ENCODE measurements at regions not wholly inside any gene's neighbourhood (a gene's known extent, or its start where the extent isn't known, plus 50 kb on each side); places are given as distances from the start of the nearest gene placed in this dataset.
"Not testable (repeated sequence)": the region's sequence is repeated elsewhere in the genome, so short reads cannot be mapped to it uniquely, and the experiment has no call there.

GRCh38 chr6:2611092-2611491, 139.6 kb downstream of the MYLK4 start:
- no peak for DNase-seq

DNA sequence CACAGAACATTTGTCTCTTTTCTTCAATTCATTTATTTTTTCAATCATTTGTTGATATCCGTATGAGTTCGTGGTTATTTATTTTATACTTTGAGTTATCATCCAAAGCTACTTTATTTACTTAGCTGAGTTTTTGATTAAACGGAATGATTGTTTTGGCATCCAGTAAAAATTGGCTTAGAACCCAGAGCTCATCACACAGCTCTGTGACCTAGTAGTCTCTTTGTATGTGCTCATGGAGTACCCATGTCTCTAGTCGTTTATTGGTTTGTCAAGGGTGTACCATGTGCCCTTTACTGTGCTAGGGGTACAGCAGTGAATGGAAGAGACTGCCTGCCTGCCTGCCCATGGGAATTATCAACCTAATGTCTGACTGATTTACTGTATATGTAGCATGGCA, 142.2 kb downstream of the MYLK4 start:
- no peak for DNase-seq

DNA sequence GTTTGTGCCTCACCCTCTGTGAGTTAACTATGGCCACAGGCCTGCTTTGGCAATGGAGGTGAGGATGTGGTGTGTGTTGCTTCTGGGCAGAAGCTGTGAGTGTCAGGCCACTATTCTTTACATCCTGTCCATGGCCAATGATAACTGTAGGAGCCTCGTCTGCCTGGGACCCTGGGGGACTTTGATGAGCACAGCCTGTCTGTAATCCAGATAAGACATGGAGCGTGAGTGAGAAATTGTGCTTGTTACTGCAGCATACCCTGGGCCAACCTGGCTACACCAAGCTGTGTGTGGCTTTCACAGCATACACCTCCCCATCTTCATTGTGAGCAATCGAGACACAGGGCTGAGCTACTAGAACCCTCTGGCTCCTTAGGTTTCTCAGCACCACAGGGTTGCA, 150.4 kb downstream of the MYLK4 start:
- no peak for DNase-seq

- no peak for DNase-seq
Measured at GRCh38 chr6:2599817-2600216, 150.9 kb downstream of the MYLK4 start.

DNA sequence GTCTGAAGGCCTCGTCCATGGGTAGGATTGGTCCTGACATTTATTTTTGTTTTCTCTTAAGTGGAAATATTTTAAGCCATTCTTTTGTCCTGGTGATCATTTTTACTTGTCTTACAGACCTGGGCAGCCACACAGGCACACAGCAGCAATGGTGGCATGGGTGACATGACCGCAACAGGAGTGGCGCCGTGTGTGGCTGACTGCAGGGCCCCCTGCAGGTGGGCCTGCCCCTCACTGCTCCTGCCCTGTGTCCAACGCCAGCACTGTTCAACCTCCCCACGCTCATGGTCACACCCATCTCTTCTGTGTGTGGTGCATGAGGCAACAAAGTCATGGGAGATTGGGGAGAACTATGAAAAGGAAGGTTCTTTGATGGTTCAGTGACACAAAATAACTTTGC, 151.9 kb downstream of the MYLK4 start:
- DNase-seq: no peak

- no peak for DNase-seq
Measured at GRCh38 chr6:2597991-2598390, 152.7 kb downstream of the MYLK4 start.

DNA sequence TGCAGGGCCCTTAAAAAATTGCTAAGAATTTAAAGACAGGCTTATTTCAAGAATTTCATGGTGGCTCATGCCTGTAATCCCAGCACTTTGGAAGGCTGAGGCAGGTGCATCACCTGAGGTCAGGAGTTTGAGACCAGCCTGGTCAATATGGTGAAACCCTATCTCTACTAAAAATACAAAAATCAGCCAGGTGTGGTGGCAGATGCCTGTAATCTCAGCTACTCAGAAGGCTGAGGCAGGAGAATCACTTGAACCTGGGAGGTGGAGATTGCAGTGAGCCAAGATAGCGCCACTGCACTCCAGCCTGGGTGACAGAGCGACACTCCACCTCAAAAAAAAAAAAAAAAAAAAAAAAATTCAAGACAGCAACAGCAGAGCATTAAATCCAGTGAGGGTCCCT, 153.3 kb downstream of the MYLK4 start:
- DNase-seq: not testable (repeated sequence)

GRCh38 chr6:2596222-2596621, 154.5 kb downstream of the MYLK4 start:
- no peak for DNase-seq

GRCh38 chr6:2594868-2595267, 155.9 kb downstream of the MYLK4 start:
- no peak for DNase-seq

- no peak for DNase-seq
Measured at GRCh38 chr6:2593167-2593566, 157.6 kb downstream of the MYLK4 start.

- no peak for DNase-seq
Measured at GRCh38 chr6:2589171-2589661, 161.5 kb downstream of the MYLK4 start.

DNA sequence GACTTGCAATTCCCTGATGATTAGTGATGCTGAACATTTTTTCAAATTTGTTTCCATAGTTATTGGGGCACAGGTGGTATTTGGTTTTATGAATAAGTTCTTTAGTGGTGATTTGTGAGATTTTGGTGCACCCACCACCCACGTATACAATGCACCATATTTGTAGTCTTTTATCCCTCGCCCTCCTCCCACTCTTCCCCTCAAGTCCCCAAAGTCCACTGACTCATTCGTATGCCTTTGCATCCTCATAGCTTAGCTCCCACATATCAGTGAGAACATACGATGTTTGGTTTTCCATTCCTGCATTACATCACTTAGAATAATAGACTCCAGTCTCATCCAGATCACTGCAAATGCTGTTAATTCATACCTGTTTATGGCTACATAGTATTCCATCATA, 167.3 kb downstream of the MYLK4 start:
- no peak for DNase-seq

DNA sequence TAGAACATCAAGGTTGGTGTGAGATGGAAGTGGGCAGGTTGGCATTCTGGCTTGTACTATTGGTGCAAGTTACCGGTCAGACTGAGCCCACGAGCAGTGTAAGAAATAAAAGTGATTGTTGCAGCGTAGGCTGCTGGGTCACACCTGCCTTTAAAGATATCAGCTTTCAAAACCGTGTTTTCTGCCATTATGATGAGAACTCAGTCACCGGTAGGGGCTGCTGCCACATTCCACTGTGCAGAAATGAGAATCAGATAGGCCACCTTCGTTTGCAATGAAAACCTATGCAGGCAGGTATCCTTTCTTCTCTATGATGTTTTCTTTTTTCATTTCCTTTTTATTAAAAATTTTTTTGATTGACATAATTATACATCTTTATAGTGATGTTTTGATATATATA, 168.5 kb downstream of the MYLK4 start:
- DNase-seq: no peak

DNA sequence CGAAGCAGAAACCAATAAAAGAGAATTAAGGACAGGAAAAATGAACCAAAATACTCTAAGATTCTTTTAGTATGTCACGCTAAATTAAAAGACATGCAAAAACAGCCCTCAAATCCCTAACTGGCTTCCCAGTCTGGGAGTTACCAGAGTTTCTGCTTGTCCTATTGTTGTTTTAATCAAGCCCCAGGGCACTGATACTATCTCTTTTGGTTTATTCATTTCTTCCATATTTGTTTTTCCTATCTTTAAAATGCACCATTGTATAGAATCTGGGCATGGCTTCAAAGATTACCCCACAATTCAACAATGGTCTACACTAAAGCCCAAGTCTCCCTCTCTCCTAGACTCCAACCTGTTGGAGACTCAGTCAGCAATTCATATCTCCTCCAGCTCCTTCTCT, 169.1 kb downstream of the MYLK4 start:
- no peak for DNase-seq

DNA sequence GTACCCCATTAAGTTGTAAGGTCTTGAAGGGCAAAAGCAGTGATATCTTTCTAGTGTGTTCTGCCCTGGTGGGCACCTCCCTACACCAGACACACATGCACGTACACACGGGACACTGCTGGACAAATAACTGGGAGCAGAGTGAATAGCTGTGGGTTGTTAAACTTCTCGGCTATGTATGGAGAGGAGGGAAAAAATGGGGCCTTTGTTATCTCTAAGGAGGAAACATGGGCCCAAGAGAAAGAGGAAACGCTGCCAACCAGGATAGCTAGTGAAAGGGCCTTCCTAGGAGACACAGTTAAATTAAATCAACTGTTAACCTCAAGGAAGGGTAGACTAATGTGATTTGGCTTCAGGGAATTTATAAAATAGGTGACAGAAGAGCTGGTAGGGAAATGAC, 169.7 kb downstream of the MYLK4 start:
- no peak for DNase-seq

DNA sequence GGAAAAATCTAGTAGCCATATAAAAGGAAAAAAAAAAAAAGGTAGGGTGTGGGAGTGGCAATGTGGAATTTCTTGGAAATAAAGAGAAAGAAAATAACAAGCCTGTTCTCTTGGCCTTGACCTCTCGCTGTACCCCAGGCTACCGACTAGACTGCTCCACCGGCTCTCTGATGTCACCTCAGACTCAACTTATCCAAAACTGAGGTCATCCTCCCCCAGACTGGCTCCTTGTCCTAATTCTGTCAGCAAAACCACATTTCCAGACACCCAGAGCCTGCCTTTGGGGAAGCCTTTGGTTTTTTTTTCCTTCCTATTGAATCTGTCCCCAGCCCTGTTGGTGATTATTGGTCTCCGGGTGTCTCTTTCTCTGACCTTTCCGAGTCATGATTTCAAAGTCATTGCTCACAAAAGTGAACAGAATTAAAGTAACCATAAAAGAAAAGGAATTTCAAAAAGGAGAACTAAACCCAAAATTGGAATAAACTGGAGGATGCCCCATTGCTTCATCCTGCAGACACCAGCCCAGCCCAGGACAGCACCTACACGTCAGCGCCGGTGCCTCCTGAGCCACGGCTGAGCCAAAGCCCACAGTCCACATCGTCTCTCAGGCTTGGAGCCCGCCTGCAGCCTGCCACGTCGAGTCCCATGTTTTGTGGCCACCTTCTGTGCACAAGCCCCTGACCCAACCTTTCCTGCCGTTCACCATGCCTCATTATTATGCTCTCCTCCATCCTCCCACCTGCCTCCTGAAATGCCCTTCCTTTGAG, 170.7 kb downstream of the MYLK4 start:
- DNase-seq: no peak

- no peak for DNase-seq
Measured at GRCh38 chr6:2579241-2579761, 171.4 kb downstream of the MYLK4 start.

DNA sequence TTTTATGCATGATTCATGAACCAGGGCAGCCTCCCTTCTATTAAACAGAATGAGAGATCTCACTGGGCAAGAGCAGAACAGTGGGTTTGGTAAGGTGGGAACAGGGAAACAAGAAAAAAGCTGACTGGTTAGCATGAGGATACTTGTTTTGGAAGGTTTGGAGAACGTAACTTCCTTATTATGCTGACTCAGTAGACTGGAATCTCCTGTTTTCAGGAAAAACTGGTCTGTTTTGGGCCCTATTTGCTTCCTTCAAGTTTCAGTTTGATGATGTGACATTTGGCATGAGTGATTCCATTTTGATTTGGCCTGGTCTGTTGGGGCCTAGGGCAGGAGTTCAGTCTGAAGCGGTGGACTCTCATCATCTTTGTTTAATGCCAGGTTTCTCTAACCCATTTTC, 172.0 kb downstream of the MYLK4 start:
- no peak for DNase-seq

GRCh38 chr6:2576499-2576898, 174.2 kb downstream of the MYLK4 start:
- DNase-seq: no peak

DNA sequence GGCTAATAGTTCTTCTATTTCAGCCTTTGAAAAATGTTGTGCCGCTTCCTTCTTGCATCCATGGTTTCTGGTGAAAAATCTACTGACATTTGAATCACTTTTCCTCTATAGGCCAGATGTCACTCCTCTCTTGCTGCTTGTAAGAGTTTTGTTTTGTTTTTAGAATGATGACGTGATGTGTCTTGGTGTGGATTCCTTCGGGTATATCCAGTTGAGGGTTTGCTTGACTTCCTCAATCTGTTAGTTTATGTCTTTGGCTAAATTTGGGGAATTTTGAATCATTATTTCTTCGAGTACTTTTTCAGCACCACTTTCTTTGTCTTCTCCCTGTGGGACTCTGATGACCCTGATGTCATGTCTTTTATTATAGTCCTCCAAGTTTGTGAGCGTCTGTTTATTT, 175.5 kb downstream of the MYLK4 start:
- DNase-seq: no peak

DNA sequence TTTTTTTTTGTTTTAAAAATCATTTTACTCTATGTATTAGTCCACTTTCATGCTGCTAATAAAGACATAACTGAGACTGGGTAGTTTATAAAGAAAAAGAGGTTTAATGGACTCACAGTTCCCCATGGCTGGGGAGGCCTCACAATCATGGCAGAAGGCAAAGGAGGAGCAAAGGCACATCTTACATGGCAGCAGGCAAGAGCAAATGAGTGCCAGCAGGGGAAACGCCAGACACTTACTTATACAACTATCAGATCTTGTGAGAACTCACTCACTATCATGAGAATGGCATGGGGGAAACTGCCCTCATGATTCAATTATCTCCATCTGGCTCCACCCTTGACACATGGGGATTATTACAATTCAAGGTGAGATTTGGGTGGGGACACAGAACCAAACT, 181.3 kb downstream of the MYLK4 start:
- DNase-seq: not testable (repeated sequence)

DNA sequence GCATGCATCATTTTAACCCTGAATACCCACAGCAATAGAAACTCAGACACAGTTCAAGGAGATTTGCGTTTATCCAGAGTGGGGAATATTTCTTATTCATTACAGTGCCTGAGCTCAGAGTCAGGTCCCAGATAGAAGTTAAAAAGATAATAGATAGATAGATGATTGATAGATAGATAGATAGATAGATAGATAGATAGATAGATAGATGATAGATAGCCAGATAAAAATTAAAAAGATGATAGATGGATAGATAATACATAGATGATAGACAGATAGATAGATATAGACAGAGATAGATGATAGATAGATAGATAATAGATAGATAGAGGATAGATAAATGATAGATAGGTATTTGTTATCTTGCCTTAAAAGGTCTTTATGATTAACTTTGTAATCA, 184.7 kb downstream of the MYLK4 start:
- no peak for DNase-seq

DNA sequence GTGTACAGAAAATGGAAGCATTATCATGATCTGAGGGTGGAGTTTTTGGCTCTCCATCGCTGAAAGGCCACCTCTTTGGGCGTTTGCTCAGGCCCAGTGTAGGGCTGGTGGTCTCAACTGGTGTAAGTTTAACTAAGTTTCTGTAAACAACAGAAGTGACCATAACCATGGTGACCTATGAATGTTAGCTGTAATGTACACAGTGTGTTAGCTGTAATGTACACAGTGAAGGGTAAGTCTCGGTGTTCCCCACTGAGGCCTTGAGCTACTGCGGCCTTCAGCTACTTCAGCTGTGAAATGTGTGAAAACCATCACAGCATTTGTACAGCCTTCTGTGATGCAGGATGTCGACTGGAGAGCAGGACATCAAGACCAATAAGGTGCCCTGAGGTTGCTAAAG, 185.2 kb downstream of the MYLK4 start:
- no peak for DNase-seq

- no peak for DNase-seq
Measured at GRCh38 chr6:2563635-2564034, 187.1 kb downstream of the MYLK4 start.

Measured in CD4-positive, alpha-beta T cell treated with Interleukin-4 for 4 hours (primary cell).